Memory B cell (primary cell): ENCODE measurements at regions not wholly inside any gene's neighbourhood (a gene's known extent, or its start where the extent isn't known, plus 50 kb on each side); places are given as distances from the start of the nearest gene placed in this dataset.

Experiments
- ATAC-seq: fragments of 150-1000 bp; cut with Tn5 transposase; 2 replicates; pipeline ENCODE4 v1.10.0; 2021; ENCODE audit warnings: low read depth, mild to moderate bottlenecking, moderate library complexity
- DNase-seq, 2 donors: peaks; one replicate each; pipeline ENCODE4 v3.0.0; 2022; ENCODE audit warnings: low spot score in 2 of 2
- H3K27ac Mint-ChIP-seq: one replicate; pipeline ENCODE4 v1.8.0; 2022; ENCODE audit warnings: mild to moderate bottlenecking, moderate library complexity, mixed read lengths
- H3K27me3 Mint-ChIP-seq: one replicate; pipeline ENCODE4 v1.8.0; 2022; ENCODE audit warnings: mixed read lengths
- H3K36me3 Mint-ChIP-seq: one replicate; pipeline ENCODE4 v1.8.0; 2022; ENCODE audit warnings: mild to moderate bottlenecking, mixed read lengths
- H3K4me1 Mint-ChIP-seq: one replicate; pipeline ENCODE4 v1.8.0; 2022; ENCODE audit warnings: mixed read lengths
- H3K4me3 Mint-ChIP-seq: one replicate; pipeline ENCODE4 v1.8.0; 2022; ENCODE audit warnings: mild to moderate bottlenecking, moderate library complexity, mixed read lengths
- H3K9me3 Mint-ChIP-seq: one replicate; pipeline ENCODE4 v1.8.0; 2022; ENCODE audit warnings: mixed read lengths

GRCh38 chr18:78595924-78596573, 383.6 kb upstream of the SALL3 start:
- peaks cover 8% of the 10 kb centered on the region for H3K9me3 Mint-ChIP-seq
- no peaks in the 10 kb centered on the region for H3K4me1 Mint-ChIP-seq
- no peak for ATAC-seq
- no peak overlapping the region for H3K4me3 Mint-ChIP-seq
- H3K36me3 Mint-ChIP-seq: no peaks in the 10 kb centered on the region
- H3K27ac Mint-ChIP-seq: no peak overlapping the region
- no peaks in the 10 kb centered on the region for H3K27me3 Mint-ChIP-seq
- no peak for DNase-seq

- Mint-ChIP-seq H3K27me3 (no peaks in the 10 kb centered on the region), H3K36me3 (no peaks in the 10 kb centered on the region), H3K9me3 (peaks cover 8% of the 10 kb centered on the region), H3K4me1 (no peaks in the 10 kb centered on the region), H3K4me3 (no peak overlapping the region), H3K27ac (no peak overlapping the region)
- DNase-seq (no peak), ATAC-seq (no peak)
Observed at GRCh38 chr18:78596794-78597345, 382.7 kb upstream of the SALL3 start.

GRCh38 chr18:78601349-78601748, 378.3 kb upstream of the SALL3 start:
- ATAC-seq: no peak
- H3K4me3 Mint-ChIP-seq: no peak overlapping the region

GRCh38 chr18:78601923-78602322, 377.7 kb upstream of the SALL3 start:
- H3K9me3 Mint-ChIP-seq: peaks cover 10% of the 10 kb centered on the region

More at GRCh38 chr18:78601349-78601748, 378.3 kb upstream of the SALL3 start:
- Mint-ChIP-seq H3K9me3 (peaks cover 5% of the 10 kb centered on the region), H3K36me3 (no peaks in the 10 kb centered on the region), H3K27ac (no peak overlapping the region), H3K4me1 (no peaks in the 10 kb centered on the region), H3K27me3 (peaks cover 5% of the 10 kb centered on the region)
- no peak for DNase-seq

GRCh38 chr18:78602430-78602829, 377.2 kb upstream of the SALL3 start:
- peaks cover 9% of the 10 kb centered on the region for H3K27me3 Mint-ChIP-seq
- peaks cover 2% of the 10 kb centered on the region for H3K36me3 Mint-ChIP-seq
- H3K4me3 Mint-ChIP-seq: no peak overlapping the region
- H3K9me3 Mint-ChIP-seq: peaks cover 12% of the 10 kb centered on the region
- DNase-seq: no peak
- no peak for ATAC-seq
- peaks cover 4% of the 10 kb centered on the region for H3K4me1 Mint-ChIP-seq
- H3K27ac Mint-ChIP-seq: no peak overlapping the region

More at GRCh38 chr18:78601923-78602322, 377.7 kb upstream of the SALL3 start:
- H3K27me3 Mint-ChIP-seq: peaks cover 9% of the 10 kb centered on the region
- no peak overlapping the region for H3K27ac Mint-ChIP-seq
- no peak for ATAC-seq
- DNase-seq: no peak
- H3K4me1 Mint-ChIP-seq: peaks cover 4% of the 10 kb centered on the region
- H3K4me3 Mint-ChIP-seq: no peak overlapping the region
- peaks cover 2% of the 10 kb centered on the region for H3K36me3 Mint-ChIP-seq

GRCh38 chr18:78603102-78603983, 376.3 kb upstream of the SALL3 start:
- Mint-ChIP-seq H3K4me1 (peaks cover 4% of the 10 kb centered on the region), H3K27me3 (peaks cover 11% of the 10 kb centered on the region), H3K9me3 (peaks cover 12% of the 10 kb centered on the region), H3K36me3 (peaks cover 2% of the 10 kb centered on the region), H3K4me3 (no peak overlapping the region), H3K27ac (no peak overlapping the region)
- DNase-seq (no peak), ATAC-seq (no peak)

- H3K4me3 Mint-ChIP-seq: no peak overlapping the region
- peaks cover 12% of the 10 kb centered on the region for H3K9me3 Mint-ChIP-seq
- no peak for DNase-seq
- peaks cover 4% of the 10 kb centered on the region for H3K4me1 Mint-ChIP-seq
- no peak overlapping the region for H3K27ac Mint-ChIP-seq
- H3K36me3 Mint-ChIP-seq: peaks cover 2% of the 10 kb centered on the region
- H3K27me3 Mint-ChIP-seq: peaks cover 12% of the 10 kb centered on the region
- ATAC-seq: no peak
Observed at GRCh38 chr18:78605255-78605654, 374.4 kb upstream of the SALL3 start.

GRCh38 chr18:78607221-78607620, 372.4 kb upstream of the SALL3 start:
- H3K9me3 Mint-ChIP-seq: peaks cover 12% of the 10 kb centered on the region
- H3K27ac Mint-ChIP-seq: no peak overlapping the region
- no peak overlapping the region for H3K4me3 Mint-ChIP-seq
- peaks cover 2% of the 10 kb centered on the region for H3K36me3 Mint-ChIP-seq
- ATAC-seq (no peak), DNase-seq (no peak)
- peaks cover 4% of the 10 kb centered on the region for H3K4me1 Mint-ChIP-seq
- H3K27me3 Mint-ChIP-seq: peaks cover 12% of the 10 kb centered on the region

GRCh38 chr18:78607784-78608183, 371.8 kb upstream of the SALL3 start:
- ATAC-seq (no peak), DNase-seq (no peak)
- H3K9me3 Mint-ChIP-seq: peaks cover 12% of the 10 kb centered on the region
- H3K4me3 Mint-ChIP-seq: no peak overlapping the region
- H3K27me3 Mint-ChIP-seq: peaks cover 12% of the 10 kb centered on the region
- peaks cover 2% of the 10 kb centered on the region for H3K36me3 Mint-ChIP-seq
- H3K4me1 Mint-ChIP-seq: peaks cover 4% of the 10 kb centered on the region
- no peak overlapping the region for H3K27ac Mint-ChIP-seq

- Mint-ChIP-seq H3K9me3 (peaks cover 13% of the 10 kb centered on the region), H3K27ac (no peak overlapping the region), H3K4me3 (no peak overlapping the region), H3K36me3 (peaks cover 5% of the 10 kb centered on the region), H3K27me3 (peaks cover 12% of the 10 kb centered on the region), H3K4me1 (peaks cover 4% of the 10 kb centered on the region)
- DNase-seq (no peak), ATAC-seq (no peak)
Observed at GRCh38 chr18:78610179-78610578, 369.4 kb upstream of the SALL3 start.

GRCh38 chr18:78611201-78611800, 368.3 kb upstream of the SALL3 start:
- Mint-ChIP-seq H3K36me3 (peaks cover 5% of the 10 kb centered on the region), H3K27ac (no peak overlapping the region), H3K4me1 (peaks cover 4% of the 10 kb centered on the region), H3K4me3 (no peak overlapping the region), H3K27me3 (peaks cover 7% of the 10 kb centered on the region), H3K9me3 (peaks cover 12% of the 10 kb centered on the region)
- DNase-seq (no peak), ATAC-seq (no peak)

GRCh38 chr18:78611869-78612268, 367.7 kb upstream of the SALL3 start:
- Mint-ChIP-seq H3K4me1 (peaks cover 1% of the 10 kb centered on the region), H3K27ac (no peak overlapping the region), H3K27me3 (peaks cover 3% of the 10 kb centered on the region), H3K9me3 (peaks cover 12% of the 10 kb centered on the region), H3K4me3 (no peak overlapping the region), H3K36me3 (peaks cover 3% of the 10 kb centered on the region)
- DNase-seq (no peak), ATAC-seq (no peak)

GRCh38 chr18:78612318-78612717, 367.3 kb upstream of the SALL3 start:
- ATAC-seq (no peak), DNase-seq (no peak)
- Mint-ChIP-seq H3K36me3 (peaks cover 3% of the 10 kb centered on the region), H3K4me1 (no peaks in the 10 kb centered on the region), H3K27ac (no peak overlapping the region), H3K27me3 (peaks cover 3% of the 10 kb centered on the region), H3K4me3 (no peak overlapping the region), H3K9me3 (peaks cover 11% of the 10 kb centered on the region)

- peaks cover 3% of the 10 kb centered on the region for H3K36me3 Mint-ChIP-seq
- H3K4me1 Mint-ChIP-seq: no peaks in the 10 kb centered on the region
- peaks cover 11% of the 10 kb centered on the region for H3K9me3 Mint-ChIP-seq
- H3K27me3 Mint-ChIP-seq: peaks cover 3% of the 10 kb centered on the region
- no peak overlapping the region for H3K27ac Mint-ChIP-seq
- DNase-seq (no peak), ATAC-seq (no peak)
- H3K4me3 Mint-ChIP-seq: no peak overlapping the region
Observed at GRCh38 chr18:78612801-78613200, 366.8 kb upstream of the SALL3 start.
